CD4-positive, alpha-beta T cell treated with Interleukin-6 for 4 hours (primary cell): ENCODE measurements at regions not wholly inside any gene's neighbourhood (a gene's known extent, or its start where the extent isn't known, plus 50 kb on each side); places are given as distances from the start of the nearest gene placed in this dataset.
"Not testable (repeated sequence)": the region's sequence is repeated elsewhere in the genome, so short reads cannot be mapped to it uniquely, and the experiment has no call there.

Source experiments
- DNase-seq: peaks from one replicate; pipeline ENCODE4 v3.0.0-alpha.2; 2020; ENCODE audit warnings: mixed read lengths

- no peak for DNase-seq
Measured at GRCh38 chr9:30280229-30280900, 2104.1 kb upstream of the ACO1 start.

- no peak for DNase-seq
Measured at GRCh38 chr9:30289435-30289834, 2095.0 kb upstream of the ACO1 start.

- not testable (repeated sequence) for DNase-seq
Measured at GRCh38 chr9:30292026-30292425, 2092.4 kb upstream of the ACO1 start.

- DNase-seq = no peak
Measured at GRCh38 chr9:30293231-30293630, 2091.2 kb upstream of the ACO1 start.

- no peak for DNase-seq
Measured at GRCh38 chr9:30299126-30299780, 2085.2 kb upstream of the ACO1 start.

- DNase-seq = no peak
Measured at GRCh38 chr9:30301271-30301963, 2083.0 kb upstream of the ACO1 start.

- no peak for DNase-seq
Measured at GRCh38 chr9:30310711-30311110, 2073.7 kb upstream of the ACO1 start.

GRCh38 chr9:30329431-30329830, 2055.0 kb upstream of the ACO1 start:
- DNase-seq = no peak

GRCh38 chr9:30348904-30349303, 2035.5 kb upstream of the ACO1 start:
- DNase-seq = no peak

GRCh38 chr9:30349526-30350513, 2034.6 kb upstream of the ACO1 start:
- DNase-seq = no peak

GRCh38 chr9:30356221-30356620, 2028.2 kb upstream of the ACO1 start:
- no peak for DNase-seq

- DNase-seq = no peak
Measured at GRCh38 chr9:30362373-30362772, 2022.1 kb upstream of the ACO1 start.

GRCh38 chr9:30366140-30366539, 2018.3 kb upstream of the ACO1 start:
- DNase-seq = not testable (repeated sequence)

- no peak for DNase-seq
Measured at GRCh38 chr9:30382271-30382670, 2002.2 kb upstream of the ACO1 start.

GRCh38 chr9:30410273-30410672, 1974.2 kb upstream of the ACO1 start:
- no peak for DNase-seq

- DNase-seq = no peak
Measured at GRCh38 chr9:30411571-30411970, 1972.9 kb upstream of the ACO1 start.

- DNase-seq = no peak
Measured at GRCh38 chr9:30459156-30459555, 1925.3 kb upstream of the ACO1 start.

GRCh38 chr9:30476826-30477225, 1907.6 kb upstream of the ACO1 start:
- DNase-seq = no peak

- no peak for DNase-seq
Measured at GRCh38 chr9:30478684-30479083, 1905.8 kb upstream of the ACO1 start.

GRCh38 chr9:30482499-30482898, 1901.9 kb upstream of the ACO1 start:
- DNase-seq = no peak

GRCh38 chr9:30484690-30485089, 1899.8 kb upstream of the ACO1 start:
- no peak for DNase-seq

GRCh38 chr9:30504502-30504905, 1879.9 kb upstream of the ACO1 start:
- DNase-seq = no peak

GRCh38 chr9:30505311-30505710, 1879.1 kb upstream of the ACO1 start:
- no peak for DNase-seq
